GM19463 (cell line): ENCODE measurements at regions not wholly inside any gene's neighbourhood (a gene's known extent, or its start where the extent isn't known, plus 50 kb on each side); places are given as distances from the start of the nearest gene placed in this dataset.

Experiments
- ATAC-seq: cut with Tn5 transposase; IDR thresholded peaks from one replicate; pipeline ENCODE4 v1.9.1; 2021; ENCODE audit warnings: mild to moderate bottlenecking, moderate library complexity; ENCODE audit not compliant: unreplicated experiment

DNA sequence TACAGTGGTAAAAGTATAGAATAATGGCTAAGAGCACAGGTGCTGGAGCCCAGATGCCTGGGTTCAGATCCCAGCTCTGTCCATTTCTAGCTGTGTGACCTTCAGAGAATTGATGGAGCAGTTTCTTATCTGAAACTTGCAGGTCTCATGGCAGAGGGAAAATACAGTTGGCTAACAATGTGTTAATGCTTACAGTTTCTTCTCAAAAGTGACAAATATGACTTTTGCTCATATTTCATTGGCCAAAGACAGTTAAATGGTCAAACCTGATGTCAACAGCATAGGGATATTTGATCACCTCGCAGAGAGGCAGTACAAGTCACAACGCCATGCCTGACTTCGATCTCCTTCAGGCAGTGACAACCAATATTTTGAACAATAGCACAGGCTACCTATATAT is 60.2 kb upstream of the LCORL start:
- no peak for ATAC-seq

- peak; percentile 86 for ATAC-seq
Measured at GRCh38 chr4:18077808-18078207, 56.3 kb upstream of the LCORL start.

DNA sequence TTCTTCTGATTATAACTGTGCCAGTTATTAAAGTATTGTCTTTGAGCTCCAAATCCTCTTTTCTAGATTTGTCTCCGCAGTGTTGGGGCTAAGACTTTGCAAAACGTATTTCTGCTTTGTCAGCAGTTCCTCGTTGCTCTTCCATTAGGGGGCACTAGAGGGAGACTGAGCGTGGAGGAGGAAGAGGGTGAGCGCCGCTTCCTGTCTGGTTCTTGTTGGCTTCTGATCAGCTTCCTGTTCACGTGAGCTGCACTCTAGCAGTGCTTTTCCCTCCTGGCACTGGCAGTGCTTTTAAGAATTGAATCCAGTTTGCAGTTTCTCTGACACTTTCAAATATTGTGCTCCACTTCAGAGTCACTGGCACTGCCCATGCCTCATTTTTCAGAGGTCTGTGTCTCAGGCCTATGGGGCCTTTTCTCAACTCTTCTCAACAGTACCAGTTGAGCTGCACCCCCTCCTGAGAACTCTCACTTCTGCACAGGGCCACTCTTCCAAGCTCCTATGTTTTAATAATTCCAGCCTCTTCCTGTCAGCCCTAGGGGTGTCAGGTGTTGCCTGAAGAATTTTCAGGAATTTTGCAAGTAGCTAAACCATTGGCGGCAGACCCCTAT is 54.4 kb upstream of the LCORL start:
- ATAC-seq: peak; percentile 36

- no peak for ATAC-seq
Measured at GRCh38 chr4:18071894-18072293, 50.3 kb upstream of the LCORL start.
